K562 (cell line): ENCODE measurements at regions not wholly inside any gene's neighbourhood (a gene's known extent, or its start where the extent isn't known, plus 50 kb on each side); places are given as distances from the start of the nearest gene placed in this dataset.

ENCODE experiments used
- ATAC-seq: fragments of 200-7000 bp; cut with Tn5 transposase; 3 replicates; pipeline ENCODE4 v1.9.1; 2020; ENCODE audit warnings: moderate library complexity
- BruUV-seq: library from RNA; stranded (reverse); fragments of 400-500 nt; replicated peaks from 2 replicates; lab custom pipeline; 2021; lab: Mats Ljungman, UMichigan
- CTCF ChIA-PET: fragments of 300-600 bp; formaldehyde crosslinking; extraction: SDS; loops from one replicate; lab custom pipeline; 2021; ENCODE audit warnings: low intra/inter-chr PET ratio; lab: Yijun Ruan, JAX
- POLR2A ChIA-PET: fragments of 300-600, 350-650 bp; sonication (Branson Sonifier 250); formaldehyde crosslinking; extraction: SDS; loops from one replicate; lab custom pipeline; 2021; ENCODE audit warnings: antibody characterized with exemption, inconsistent platforms; lab: Yijun Ruan, JAX
- DNase-seq, 4 experiments: peaks; one replicate each; pipeline versions ENCODE4 v3.0.0 to v3.0.0-alpha.2; 2011 to 2018; ENCODE audit warnings: low spot score in 3 of 4, mixed read lengths in 3 of 4; ENCODE audit errors: extremely low read depth in 1 of 4
- FAIRE-seq: peaks from 2 replicates; lab custom pipeline; 2011; peaks lifted over from hg19 to GRCh38; lab: Jason Lieb, UNC
- H2AFZ ChIP-seq: 2 replicates; pipeline ENCODE4 v1.6.0; 2011; ENCODE audit warnings: low read depth, low read length, control low read depth, inconsistent platforms
- H3K27ac ChIP-seq: fragments of 200-600 bp; 3 replicates; pipeline ENCODE4 v1.8.0; 2011; ENCODE audit warnings: low read depth, mild to moderate bottlenecking, control low read depth, inconsistent platforms, low read length, moderate library complexity, mixed read lengths; ENCODE audit errors: extremely low read depth
- H3K27me3 ChIP-seq, 2 experiments: fragments of 300-600 bp in 1 of 2; 2 replicates in 1 of 2; 3 replicates in 1 of 2; pipeline versions ENCODE4 v1.6.0 to v1.8.0; 2011; ENCODE audit warnings: inconsistent platforms in 2 of 2, low read length in 2 of 2, mild to moderate bottlenecking in 1 of 2, mixed read lengths in 1 of 2, moderate library complexity in 1 of 2; ENCODE audit not compliant: control insufficient read depth in 2 of 2, insufficient read depth in 2 of 2
- H3K36me3 ChIP-seq: fragments of 300-600 bp; 3 replicates; pipeline ENCODE4 v1.8.0; 2011; ENCODE audit warnings: mild to moderate bottlenecking, low read length, inconsistent platforms; ENCODE audit not compliant: control insufficient read depth, insufficient read depth
- H3K4me1 ChIP-seq, 2 experiments: fragments of 200-600 bp in 1 of 2; replicated peaks in 1 of 2; 2 replicates in 1 of 2; 3 replicates in 1 of 2; pipeline versions ENCODE4 v1.5.1 to v1.8.0; 2011; ENCODE audit warnings: inconsistent platforms in 2 of 2, low read length in 2 of 2, mild to moderate bottlenecking in 1 of 2, mixed read lengths in 1 of 2, moderate library complexity in 1 of 2; ENCODE audit not compliant: control insufficient read depth in 2 of 2, insufficient read depth in 2 of 2
- H3K4me2 ChIP-seq: 2 replicates; pipeline ENCODE4 v1.6.1; 2011; ENCODE audit warnings: low read length, control low read depth, inconsistent platforms, mixed read lengths; ENCODE audit not compliant: insufficient read depth
- H3K4me3 ChIP-seq: fragments of 200-600 bp; sonication (generic), shearing (Covaris generic); 2 replicates; pipeline ENCODE4 v1.5.1; 2016; ENCODE audit warnings: control low read depth, inconsistent platforms
- H3K79me2 ChIP-seq: fragments of 200-600 bp; 3 replicates; pipeline ENCODE4 v1.8.0; 2011; ENCODE audit warnings: low read length, inconsistent platforms; ENCODE audit not compliant: control insufficient read depth, insufficient read depth
- H3K9ac ChIP-seq, 2 experiments: 2 replicates each; pipeline versions ENCODE4 v1.6.0 to v1.6.1; 2011; ENCODE audit warnings: low read depth in 2 of 2, low read length in 2 of 2, control low read depth in 1 of 2, inconsistent platforms in 1 of 2, mild to moderate bottlenecking in 1 of 2, mixed read lengths in 1 of 2; ENCODE audit not compliant: insufficient read depth in 1 of 2
- H3K9me1 ChIP-seq: one replicate; pipeline ENCODE4 v1.6.0; 2011; ENCODE audit warnings: inconsistent platforms, mild to moderate bottlenecking, low read length, moderate library complexity; ENCODE audit not compliant: control insufficient read depth, insufficient read depth
- H3K9me3 ChIP-seq: replicated peaks from 2 replicates; pipeline ENCODE4 v1.5.1; 2011; ENCODE audit warnings: low read depth, low read length, inconsistent platforms; ENCODE audit not compliant: control insufficient read depth, insufficient read depth
- H4K20me1 ChIP-seq: replicated peaks from 2 replicates; pipeline ENCODE4 v1.6.1; 2011; ENCODE audit warnings: low read length, inconsistent platforms, mixed read lengths; ENCODE audit not compliant: control insufficient read depth, insufficient read depth
- ATF4 ChIP-seq: fragments of 450-650 bp; formaldehyde crosslinking; IDR thresholded peaks from 2 replicates; pipeline ENCODE4 v1.4.0; 2022; ENCODE audit warnings: mild to moderate bottlenecking, moderate library complexity
- CEBPZ ChIP-seq: fragments of 150-350 bp; IDR thresholded peaks from 2 replicates; pipeline ENCODE4 v1.6.1; 2014; ENCODE audit warnings: low read depth, mild to moderate bottlenecking, low read length, borderline replicate concordance
- CHAMP1 ChIP-seq: fragments of 450-650 bp; IDR thresholded peaks from 2 replicates; pipeline ENCODE4 v1.6.1; 2016; ENCODE audit warnings: mild to moderate bottlenecking
- EP400 ChIP-seq: fragments of 450-650 bp; IDR thresholded peaks from 2 replicates; pipeline ENCODE4 v1.6.1; 2017; ENCODE audit warnings: antibody characterized with exemption, mild to moderate bottlenecking, moderate library complexity
- LARP7 ChIP-seq: fragments of 450-650 bp; IDR thresholded peaks from 2 replicates; pipeline ENCODE4 v1.6.1; 2016
- NFE2 ChIP-seq: IDR thresholded peaks from 2 replicates; pipeline ENCODE4 v1.6.1; 2014; ENCODE audit warnings: antibody characterized with exemption, low read depth
- WGBS: fragments of 100-300 bp; shearing (Covaris generic); methylation state at CpG from one replicate; pipeline ENCODE4 v1.1.6; 2016; ENCODE audit warnings: low coverage, mixed read lengths; ENCODE audit not compliant: insufficient coverage; ENCODE audit errors: missing lambda C conversion rate; 5-methylcytosine and 5-hydroxymethylcytosine counted together
- in situ Hi-C: fragments of 300-500 bp; cut with MboI; formaldehyde crosslinking; loops from 4 replicates; pipeline ENCODE4 v1.15.0; 2018; ENCODE audit warnings: inconsistent platforms, mixed read lengths
- intact Hi-C: fragments of 100-400 bp; cut with micrococcal nuclease; formaldehyde crosslinking; loops from 2 replicates; pipeline ENCODE4 v1.14.2; 2022
- TF ChIP-seq, protein P1 (sequence below): sonication (generic); formaldehyde crosslinking; IDR thresholded peaks from 2 replicates; pipeline ENCODE4 v1.8.0; 2022; ENCODE audit warnings: mild to moderate bottlenecking, missing genetic modification reagents

DNA sequence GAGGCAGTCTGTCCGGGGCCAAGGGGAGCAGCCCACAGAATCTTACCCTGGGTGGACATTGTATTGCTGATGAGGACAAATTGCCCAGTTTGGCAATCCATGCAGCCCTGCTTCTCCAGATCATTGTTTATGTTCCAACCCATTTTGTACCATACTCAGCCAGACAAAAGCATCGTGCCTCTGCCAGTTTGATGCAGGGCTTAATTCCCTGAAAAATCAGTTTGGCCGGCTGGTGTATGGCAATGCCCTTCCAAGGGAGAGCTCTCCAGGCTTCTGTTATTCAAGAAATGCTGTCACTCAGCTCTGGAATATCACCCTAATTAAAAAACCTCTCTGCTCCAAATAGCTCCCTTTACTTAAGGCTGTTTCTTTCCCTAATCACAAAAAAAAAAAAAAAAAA lies 697.7 kb downstream of the TBC1D22A start:
- H3K4me1 ChIP-seq = no peaks in the 10 kb centered on the region
- in situ Hi-C loops = no loop called here
- TF ChIP-seq CEBPZ (no peak), ATF4 (CRISPR knock-in tag) (no peak), NFE2 (no peak), LARP7 (no peak), EP400 (no peak), CHAMP1 (no peak)
- TF ChIP-seq, protein P1, sequence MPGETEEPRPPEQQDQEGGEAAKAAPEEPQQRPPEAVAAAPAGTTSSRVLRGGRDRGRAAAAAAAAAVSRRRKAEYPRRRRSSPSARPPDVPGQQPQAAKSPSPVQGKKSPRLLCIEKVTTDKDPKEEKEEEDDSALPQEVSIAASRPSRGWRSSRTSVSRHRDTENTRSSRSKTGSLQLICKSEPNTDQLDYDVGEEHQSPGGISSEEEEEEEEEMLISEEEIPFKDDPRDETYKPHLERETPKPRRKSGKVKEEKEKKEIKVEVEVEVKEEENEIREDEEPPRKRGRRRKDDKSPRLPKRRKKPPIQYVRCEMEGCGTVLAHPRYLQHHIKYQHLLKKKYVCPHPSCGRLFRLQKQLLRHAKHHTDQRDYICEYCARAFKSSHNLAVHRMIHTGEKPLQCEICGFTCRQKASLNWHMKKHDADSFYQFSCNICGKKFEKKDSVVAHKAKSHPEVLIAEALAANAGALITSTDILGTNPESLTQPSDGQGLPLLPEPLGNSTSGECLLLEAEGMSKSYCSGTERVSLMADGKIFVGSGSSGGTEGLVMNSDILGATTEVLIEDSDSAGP = no peak
- no peaks in the 10 kb centered on the region for H4K20me1 ChIP-seq
- ChIA-PET CTCF (no interaction called here), POLR2A (interaction anchor here (0.6 to 0.7 kb wide), 2 partner anchors 11 to 908 kb away, joined by 3 to 4 read pairs; no protein-coding TSS in a partner anchor)
- no peaks in the 10 kb centered on the region for H3K79me2 ChIP-seq
- ATAC-seq = no peak
- H3K27me3 ChIP-seq = peaks cover 0 to 5% of the 10 kb centered on the region in 2 experiments; a peak in 1 of 5 replicates
- H2AFZ ChIP-seq = no peak overlapping the region
- DNase-seq = no peak
- H3K4me3 ChIP-seq = no peak overlapping the region
- H3K36me3 ChIP-seq = no peaks in the 10 kb centered on the region
- H3K9me1 ChIP-seq = no peaks in the 10 kb centered on the region
- intact Hi-C loops = no loop called here
- WGBS = 0% methylated on average over 3 of the region's 3 CpGs
- no peak overlapping the region for H3K27ac ChIP-seq
- H3K9ac ChIP-seq = no peak overlapping the region
- FAIRE-seq = no peak
- H3K9me3 ChIP-seq = no peaks in the 10 kb centered on the region
- H3K4me2 ChIP-seq = no peak overlapping the region
- no TSS peak for BruUV-seq
